ENCODE measurements at regions not wholly inside any gene's neighbourhood (a gene's known extent, or its start where the extent isn't known, plus 50 kb on each side); places are given as distances from the start of the nearest gene placed in this dataset.

DNA sequence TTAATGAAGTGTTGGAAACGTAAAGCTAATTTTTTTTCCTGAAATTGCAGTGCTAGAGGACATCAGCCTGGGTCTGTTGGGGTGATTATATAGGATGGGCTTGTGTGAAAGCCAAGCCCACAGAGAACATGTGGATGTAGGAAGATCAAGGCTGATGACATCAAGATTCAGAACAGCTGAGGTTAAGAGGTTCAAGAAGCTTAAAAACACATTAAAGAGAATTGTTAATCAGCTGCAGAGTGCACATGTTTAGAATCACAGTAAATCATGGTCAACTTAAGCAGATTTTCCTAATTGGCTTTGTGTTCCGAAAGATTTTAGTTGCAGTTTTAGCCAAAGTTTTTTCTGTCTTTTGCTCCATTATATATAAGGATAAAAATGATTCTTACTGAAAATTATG, 87.9 kb upstream of the PRICKLE1 start:
- dilution Hi-C loops (cut with MboI; ENCODE audit: extremely low pct_ligation_motif_present, low sequenced_read_pairs), result no loop called here
- H2AFZ ChIP-seq (ENCODE audit: control insufficient read depth, low read length), result no peak overlapping the region
- no peaks in the 10 kb centered on the region for H3K9me3 ChIP-seq (ENCODE audit: control insufficient read depth, low read depth, low read length)
- FAIRE-seq (no peak), DNase-seq (ENCODE audit: low read depth, low spot score) (no peak)
- no peak overlapping the region for H3K4me3 ChIP-seq (ENCODE audit: control insufficient read depth in 2 of 3, extremely low read depth in 1 of 3, insufficient read depth in 2 of 3, low read depth in 1 of 3, low read length in 3 of 3)
- H4K20me1 ChIP-seq (ENCODE audit: control insufficient read depth, extremely low read depth, insufficient read depth, low read length), result no peaks in the 10 kb centered on the region
- no peak overlapping the region for H3K27ac ChIP-seq (ENCODE audit: control insufficient read depth, insufficient read depth, low read length)
- no peak overlapping the region for H3K9ac ChIP-seq (ENCODE audit: control insufficient read depth, extremely low read depth, insufficient read depth, low read length)
- H3K79me2 ChIP-seq (ENCODE audit: control insufficient read depth, insufficient read depth, low read length), result no peaks in the 10 kb centered on the region
- no peaks in the 10 kb centered on the region for H3K9me1 ChIP-seq (ENCODE audit: control insufficient read depth, extremely low read depth, insufficient read depth, low read length)
- no peaks in the 10 kb centered on the region for H3K36me3 ChIP-seq (ENCODE audit: control insufficient read depth in 2 of 2, extremely low read depth in 1 of 2, insufficient read depth in 2 of 2, low read length in 2 of 2)
- no peaks in the 10 kb centered on the region for H3K27me3 ChIP-seq (ENCODE audit: control insufficient read depth, extremely low read depth, insufficient read depth, low read length)
- no peak for TF ChIP-seq EZH2 (IDR thresholded peaks at IDR 0.05; ENCODE audit: low read length)
- TF ChIP-seq, protein P1, sequence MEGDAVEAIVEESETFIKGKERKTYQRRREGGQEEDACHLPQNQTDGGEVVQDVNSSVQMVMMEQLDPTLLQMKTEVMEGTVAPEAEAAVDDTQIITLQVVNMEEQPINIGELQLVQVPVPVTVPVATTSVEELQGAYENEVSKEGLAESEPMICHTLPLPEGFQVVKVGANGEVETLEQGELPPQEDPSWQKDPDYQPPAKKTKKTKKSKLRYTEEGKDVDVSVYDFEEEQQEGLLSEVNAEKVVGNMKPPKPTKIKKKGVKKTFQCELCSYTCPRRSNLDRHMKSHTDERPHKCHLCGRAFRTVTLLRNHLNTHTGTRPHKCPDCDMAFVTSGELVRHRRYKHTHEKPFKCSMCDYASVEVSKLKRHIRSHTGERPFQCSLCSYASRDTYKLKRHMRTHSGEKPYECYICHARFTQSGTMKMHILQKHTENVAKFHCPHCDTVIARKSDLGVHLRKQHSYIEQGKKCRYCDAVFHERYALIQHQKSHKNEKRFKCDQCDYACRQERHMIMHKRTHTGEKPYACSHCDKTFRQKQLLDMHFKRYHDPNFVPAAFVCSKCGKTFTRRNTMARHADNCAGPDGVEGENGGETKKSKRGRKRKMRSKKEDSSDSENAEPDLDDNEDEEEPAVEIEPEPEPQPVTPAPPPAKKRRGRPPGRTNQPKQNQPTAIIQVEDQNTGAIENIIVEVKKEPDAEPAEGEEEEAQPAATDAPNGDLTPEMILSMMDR (optimal IDR thresholded peaks at IDR 0.05 in 1 of 3, IDR thresholded peaks at IDR 0.05 in 1 of 3, conservative IDR thresholded peaks at IDR 0.05 in 1 of 3; ENCODE audit: extremely low read depth in 1 of 3, insufficient read depth in 2 of 3, low read length in 3 of 3), result no peak
- H3K4me2 ChIP-seq (ENCODE audit: control insufficient read depth, extremely low read depth, insufficient read depth, low read depth, low read length), result no peak overlapping the region
- H3K4me1 ChIP-seq (ENCODE audit: control insufficient read depth, extremely low read depth, insufficient read depth, low read length), result no peaks in the 10 kb centered on the region

DNA sequence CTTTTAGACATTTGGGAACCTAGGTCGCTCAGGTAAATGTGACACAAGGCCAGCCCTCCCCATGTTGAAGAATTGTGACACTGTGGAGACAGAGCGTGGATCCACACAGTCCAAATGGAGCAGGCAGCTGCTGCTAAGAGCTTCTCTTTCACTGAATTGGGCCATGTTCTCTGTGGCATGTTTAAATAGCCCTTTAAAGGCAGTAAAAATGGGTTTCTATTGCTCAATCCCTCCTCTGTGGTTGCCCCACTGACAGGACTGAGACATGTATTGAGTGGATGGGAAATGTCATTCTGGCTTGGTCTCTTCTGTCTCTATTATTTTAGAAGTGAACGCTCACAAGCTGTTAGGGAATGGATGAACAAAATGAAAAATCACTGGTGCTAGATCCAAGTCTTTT, 84.0 kb upstream of the PRICKLE1 start:
- dilution Hi-C loops (cut with MboI; ENCODE audit: extremely low pct_ligation_motif_present, low sequenced_read_pairs), result no loop called here
- no peak for FAIRE-seq

More for the DNA sequence above, 84.0 kb upstream of the PRICKLE1 start:
- TF ChIP-seq, protein P1 (optimal IDR thresholded peaks at IDR 0.05 in 1 of 3, IDR thresholded peaks at IDR 0.05 in 1 of 3, conservative IDR thresholded peaks at IDR 0.05 in 1 of 3; ENCODE audit: extremely low read depth in 1 of 3, insufficient read depth in 2 of 3, low read length in 3 of 3), result no peak
- TF ChIP-seq EZH2 (IDR thresholded peaks at IDR 0.05; ENCODE audit: low read length), result no peak
- Histone ChIP-seq H4K20me1 (ENCODE audit: control insufficient read depth, extremely low read depth, insufficient read depth, low read length) (no peaks in the 10 kb centered on the region), H3K4me2 (ENCODE audit: control insufficient read depth, extremely low read depth, insufficient read depth, low read depth, low read length) (no peak overlapping the region), H3K4me3 (ENCODE audit: control insufficient read depth in 2 of 3, extremely low read depth in 1 of 3, insufficient read depth in 2 of 3, low read depth in 1 of 3, low read length in 3 of 3) (no peak overlapping the region), H3K9me3 (ENCODE audit: control insufficient read depth, low read depth, low read length) (no peaks in the 10 kb centered on the region), H3K79me2 (ENCODE audit: control insufficient read depth, insufficient read depth, low read length) (no peaks in the 10 kb centered on the region), H3K36me3 (ENCODE audit: control insufficient read depth in 2 of 2, extremely low read depth in 1 of 2, insufficient read depth in 2 of 2, low read length in 2 of 2) (no peaks in the 10 kb centered on the region), H2AFZ (ENCODE audit: control insufficient read depth, low read length) (no peak overlapping the region), H3K9ac (ENCODE audit: control insufficient read depth, extremely low read depth, insufficient read depth, low read length) (no peak overlapping the region), H3K4me1 (ENCODE audit: control insufficient read depth, extremely low read depth, insufficient read depth, low read length) (no peaks in the 10 kb centered on the region), H3K27me3 (ENCODE audit: control insufficient read depth, extremely low read depth, insufficient read depth, low read length) (no peaks in the 10 kb centered on the region), H3K27ac (ENCODE audit: control insufficient read depth, insufficient read depth, low read length) (no peak overlapping the region), H3K9me1 (ENCODE audit: control insufficient read depth, extremely low read depth, insufficient read depth, low read length) (no peaks in the 10 kb centered on the region)
- no peak for DNase-seq (ENCODE audit: low read depth, low spot score)

Measured in keratinocyte (primary cell).